GM04504 (cell line): ENCODE measurements at regions not wholly inside any gene's neighbourhood (a gene's known extent, or its start where the extent isn't known, plus 50 kb on each side); places are given as distances from the start of the nearest gene placed in this dataset.

ENCODE experiments used
- DNase-seq: peaks from one replicate; pipeline ENCODE4 v3.0.0-alpha.2; 2012; ENCODE audit warnings: low read depth

GRCh38 chr13:40456397-40456953 is 210.0 kb downstream of the FOXO1 start:
- DNase-seq: no peak

GRCh38 chr13:40456979-40457553 is 209.4 kb downstream of the FOXO1 start:
- no peak for DNase-seq

DNA sequence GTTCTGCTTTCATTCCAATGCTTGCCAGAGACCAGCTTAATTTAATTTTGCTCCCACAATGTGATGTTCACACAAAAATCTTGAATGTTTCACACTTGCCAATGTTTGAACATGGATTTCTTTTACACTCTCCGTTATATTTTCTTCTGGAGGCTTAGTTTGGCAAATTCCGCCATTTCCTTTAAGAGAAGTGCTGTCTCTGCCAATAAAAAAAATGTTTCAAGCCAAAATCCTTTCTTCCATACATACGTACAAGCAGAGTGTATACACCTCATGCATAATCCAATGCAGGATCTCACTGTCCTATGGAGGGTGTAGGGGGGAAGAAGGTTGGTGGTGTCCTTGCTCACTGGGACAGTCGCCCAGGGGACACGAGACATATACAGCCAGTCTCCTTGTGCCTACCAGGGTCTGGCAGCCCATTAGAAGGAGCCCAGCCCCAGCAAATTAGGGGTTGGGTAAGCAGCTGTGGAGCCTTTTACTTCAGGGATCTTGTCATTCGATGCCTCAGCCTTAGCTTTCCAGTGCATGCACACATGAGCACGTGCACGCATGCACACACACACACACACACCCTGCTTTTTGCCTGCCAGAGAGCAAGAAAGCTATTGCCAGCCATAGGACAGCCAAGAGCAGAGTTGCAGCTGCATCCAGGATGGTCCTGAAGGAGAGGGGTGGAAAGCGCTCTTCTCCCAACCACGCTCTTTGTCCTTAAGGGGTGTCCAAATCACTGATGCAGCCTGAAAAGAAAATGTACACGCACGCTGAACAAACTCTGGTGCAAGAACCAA is 208.3 kb downstream of the FOXO1 start:
- DNase-seq: no peak

DNA sequence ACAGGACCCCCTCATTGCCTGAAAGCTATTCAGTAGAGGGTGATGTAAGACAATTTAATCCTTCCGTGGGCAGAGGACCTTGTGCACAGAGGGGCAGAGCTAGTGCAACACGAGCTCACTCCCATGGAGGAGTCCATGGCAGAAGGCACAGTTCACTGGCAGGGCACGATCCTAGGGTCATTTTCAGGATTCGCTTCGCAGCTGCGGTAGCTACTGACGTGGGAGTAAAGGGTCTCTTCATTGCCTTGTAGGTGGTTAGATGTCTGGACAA is 207.8 kb downstream of the FOXO1 start:
- no peak for DNase-seq

GRCh38 chr13:40460116-40460515 is 206.3 kb downstream of the FOXO1 start:
- DNase-seq: peak; percentile 28

DNA sequence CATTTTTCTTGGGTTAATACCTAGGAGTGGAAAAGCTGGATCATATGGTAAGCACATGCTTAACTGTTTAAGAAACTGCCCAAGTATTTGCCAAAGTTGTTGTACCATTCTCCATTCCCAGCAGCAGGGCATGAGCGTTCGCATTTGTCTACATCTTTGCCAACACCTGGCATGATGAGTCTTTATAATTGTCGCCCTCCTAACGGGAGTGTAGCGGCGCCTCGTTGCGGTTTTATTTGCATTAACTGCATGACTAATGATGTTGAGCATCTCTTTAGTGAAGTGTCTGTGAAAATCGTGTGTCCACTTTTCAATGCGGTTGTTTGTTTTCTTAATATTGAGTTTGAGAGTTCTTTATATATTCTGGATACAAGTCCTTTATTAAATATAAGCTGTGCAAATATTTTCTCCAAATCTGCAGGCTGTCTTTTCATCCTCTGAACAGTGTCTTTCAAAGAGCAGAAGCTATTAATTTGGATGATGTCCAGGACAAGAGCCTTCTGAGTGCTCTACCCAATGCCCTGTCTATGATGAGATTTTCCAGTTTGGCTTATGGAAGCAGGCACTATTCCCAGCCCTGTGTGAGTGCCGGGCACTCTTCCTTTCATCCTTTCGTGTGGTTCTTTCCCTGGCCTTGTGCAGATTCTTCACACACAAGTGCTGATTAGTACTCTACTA is 202.0 kb downstream of the FOXO1 start:
- DNase-seq: no peak

GRCh38 chr13:40465015-40465390 is 201.4 kb downstream of the FOXO1 start:
- DNase-seq: no peak

DNA sequence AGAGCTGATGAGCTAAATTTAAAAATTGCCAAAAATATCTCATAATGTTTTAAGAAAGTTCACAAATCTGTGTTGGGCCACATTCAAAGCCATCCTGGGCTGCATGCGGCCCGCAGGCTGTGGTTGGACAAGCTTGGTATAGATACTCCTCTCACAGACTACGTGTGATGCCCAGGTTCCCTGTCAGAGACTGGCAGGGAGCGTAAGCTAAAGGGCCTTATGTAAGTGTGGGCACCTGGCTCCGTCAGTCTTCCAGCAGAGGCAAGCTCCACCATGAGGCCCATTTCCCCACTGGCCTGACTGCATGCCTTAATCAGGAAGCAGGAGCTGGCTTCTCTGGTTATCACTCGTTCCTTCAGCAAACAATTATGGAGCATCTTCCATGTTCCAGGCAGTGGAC is 200.2 kb downstream of the FOXO1 start:
- no peak for DNase-seq

GRCh38 chr13:40468227-40468838 is 198.1 kb downstream of the FOXO1 start:
- DNase-seq: no peak

DNA sequence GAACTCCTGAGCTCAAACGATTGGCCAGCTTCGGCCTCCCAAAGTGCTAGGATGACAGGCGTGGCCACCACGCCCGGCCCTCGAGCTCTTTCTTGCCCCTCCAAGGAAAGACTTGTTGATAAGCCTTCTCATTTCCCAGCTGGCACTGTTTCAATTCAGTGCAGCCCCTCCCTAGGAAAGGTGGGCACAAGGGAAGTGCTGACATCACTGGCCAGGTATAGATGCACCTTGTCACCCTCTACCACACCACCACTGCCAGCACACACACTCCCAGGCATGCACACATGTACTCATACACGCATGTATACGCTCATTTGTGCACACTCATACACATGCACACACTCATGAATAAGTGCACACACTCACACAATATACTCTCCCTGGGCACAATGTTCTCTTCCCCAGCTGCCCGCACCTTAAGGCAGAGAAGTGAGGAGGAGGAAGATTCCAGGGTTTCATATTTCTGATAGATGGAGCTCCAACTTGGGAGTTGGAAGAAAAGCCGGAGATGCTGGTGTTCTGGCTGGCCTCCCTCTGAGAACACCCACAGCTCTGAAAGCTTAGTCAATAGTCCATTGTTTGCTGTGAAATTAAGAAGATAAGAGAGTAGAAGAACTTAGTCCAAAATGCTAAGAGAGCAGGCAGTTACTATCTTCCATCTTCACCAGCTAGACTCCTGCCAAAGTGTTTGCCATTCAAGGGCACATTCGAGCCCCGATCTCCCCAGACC is 196.7 kb downstream of the FOXO1 start:
- no peak for DNase-seq

GRCh38 chr13:40470660-40471059 is 195.8 kb downstream of the FOXO1 start:
- DNase-seq: no peak

DNA sequence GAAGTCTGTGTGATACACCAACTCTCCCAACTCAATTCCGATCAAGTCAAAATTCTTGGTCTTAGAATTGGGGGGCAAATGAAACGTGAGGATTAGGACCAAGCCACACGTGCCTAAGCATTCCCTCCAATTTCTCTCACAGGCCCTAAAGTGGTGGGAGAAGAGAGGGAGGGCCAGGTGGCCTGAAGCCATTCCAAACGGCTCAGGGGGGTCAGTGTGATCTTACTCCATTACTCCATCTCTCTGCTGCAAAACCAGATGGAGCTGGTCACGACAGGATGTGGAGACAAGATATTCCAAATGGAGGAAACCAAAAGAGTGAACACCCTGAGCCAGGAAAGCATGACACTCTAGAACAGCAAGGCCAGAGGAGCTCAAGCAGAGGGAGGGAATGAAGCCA is 195.4 kb downstream of the FOXO1 start:
- no peak for DNase-seq

GRCh38 chr13:40471911-40472310 is 194.5 kb downstream of the FOXO1 start:
- no peak for DNase-seq

GRCh38 chr13:40472427-40473220 is 193.8 kb downstream of the FOXO1 start:
- no peak for DNase-seq

- DNase-seq: no peak
Measured at GRCh38 chr13:40475617-40476016, 190.8 kb downstream of the FOXO1 start.

DNA sequence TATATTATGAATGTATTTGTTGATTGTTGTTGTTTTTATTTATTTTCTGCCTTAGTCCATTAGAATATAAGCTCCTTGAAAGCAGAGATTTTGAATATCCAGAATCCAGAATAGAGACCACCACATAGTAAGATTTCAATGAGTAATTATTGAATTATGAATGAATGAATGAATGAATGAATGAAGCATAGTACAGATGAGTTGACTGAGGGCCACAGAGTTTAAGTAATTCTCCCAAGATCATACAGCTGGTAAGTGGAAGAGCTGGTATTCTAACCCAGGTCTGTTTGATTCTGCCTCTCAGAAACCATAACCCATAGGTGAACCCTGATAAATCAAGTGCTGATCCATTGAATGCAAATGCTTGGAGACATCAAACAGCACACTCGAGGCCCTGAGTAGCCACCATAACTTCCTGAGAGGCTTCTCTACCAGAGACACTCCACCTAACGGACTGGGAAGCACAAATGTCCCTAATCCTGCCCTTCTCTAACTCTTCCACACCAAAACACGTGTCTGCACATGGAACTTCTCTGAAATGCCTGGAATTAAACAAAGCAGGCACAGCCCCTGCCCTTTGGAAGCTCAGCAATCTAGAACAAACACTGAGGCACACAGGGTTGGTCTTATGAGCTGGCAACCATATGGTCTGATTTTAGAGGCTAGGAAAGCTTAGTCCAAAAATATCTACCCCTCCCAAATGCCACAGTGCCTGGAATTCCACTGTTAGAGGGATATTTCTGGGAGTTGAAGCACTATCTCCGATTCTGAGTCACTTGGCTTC is 190.1 kb downstream of the FOXO1 start:
- peak; percentile 4 for DNase-seq

DNA sequence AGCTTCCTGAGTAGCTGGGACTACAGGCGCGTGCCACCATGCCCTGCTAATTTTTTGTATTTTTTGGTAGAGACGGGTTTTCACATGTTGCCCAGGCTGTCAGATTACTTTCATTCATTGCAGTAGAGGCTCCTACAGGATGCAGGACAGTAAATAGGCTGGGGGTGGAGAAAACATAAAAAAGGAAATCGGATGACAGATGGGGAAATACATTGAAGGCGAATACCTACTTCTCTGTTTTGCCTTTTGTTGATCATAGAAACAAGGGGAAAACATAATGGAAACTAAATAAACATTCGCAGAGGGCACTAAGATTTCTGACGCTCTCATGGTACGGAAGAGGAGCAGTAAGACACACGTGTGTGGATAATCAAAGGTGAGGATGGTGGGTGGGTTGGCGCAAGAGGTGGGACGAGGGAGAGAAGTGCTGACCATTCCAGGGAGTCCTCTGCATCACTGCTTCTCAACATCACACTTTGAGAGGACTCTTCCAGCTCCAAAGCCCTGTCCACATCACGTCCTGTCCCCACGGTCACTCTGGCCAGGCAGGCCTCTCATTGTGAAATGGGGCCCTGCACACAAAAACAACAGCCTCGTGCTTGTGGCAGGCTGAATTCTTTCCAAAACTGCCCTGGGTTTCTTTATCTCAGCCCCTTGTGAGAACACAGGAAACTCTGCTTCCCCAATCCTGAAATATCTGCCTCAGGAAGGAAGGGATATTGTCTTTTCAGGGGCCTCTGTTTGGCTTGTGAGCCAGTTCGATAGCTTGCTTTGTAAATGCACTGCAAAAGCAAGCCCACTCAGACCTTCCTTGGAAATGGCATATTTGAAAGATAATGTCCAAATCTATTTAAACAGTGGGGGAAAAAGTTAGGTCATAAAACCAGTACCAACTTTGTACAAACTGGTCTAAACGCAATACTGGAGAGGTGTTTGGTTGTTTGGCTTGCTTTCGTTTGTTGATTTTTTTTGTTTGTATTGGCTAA is 188.5 kb downstream of the FOXO1 start:
- DNase-seq: no peak

DNA sequence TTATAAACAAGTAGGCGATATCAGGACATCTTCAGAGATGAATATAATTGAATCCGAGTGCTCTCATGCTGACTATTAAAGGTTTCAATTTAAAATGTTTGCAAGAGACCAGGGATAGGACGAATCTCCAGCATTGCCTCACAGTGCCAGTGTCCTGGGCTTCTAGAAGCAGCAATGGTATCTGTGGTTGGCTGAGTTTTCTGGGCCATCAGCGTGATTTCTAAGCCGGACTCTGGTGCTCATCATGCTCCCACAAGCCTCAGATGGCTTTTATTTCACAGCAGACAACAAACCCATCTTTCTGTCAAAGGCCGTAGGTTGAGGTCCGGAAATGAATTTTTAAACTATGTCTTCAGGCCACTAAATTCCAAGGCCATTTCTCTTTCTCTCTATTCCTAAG is 187.7 kb downstream of the FOXO1 start:
- no peak for DNase-seq

GRCh38 chr13:40479196-40479845 is 187.1 kb downstream of the FOXO1 start:
- no peak for DNase-seq
